GM19240 (cell line): ENCODE measurements at regions not wholly inside any gene's neighbourhood (a gene's known extent, or its start where the extent isn't known, plus 50 kb on each side); places are given as distances from the start of the nearest gene placed in this dataset.
"Not testable (repeated sequence)": the region's sequence is repeated elsewhere in the genome, so short reads cannot be mapped to it uniquely, and the experiment has no call there.

ENCODE experiments used
- DNase-seq: peaks from one replicate; pipeline ENCODE4 v3.0.0; 2011; ENCODE audit warnings: low spot score; ENCODE audit not compliant: insufficient read length

DNA sequence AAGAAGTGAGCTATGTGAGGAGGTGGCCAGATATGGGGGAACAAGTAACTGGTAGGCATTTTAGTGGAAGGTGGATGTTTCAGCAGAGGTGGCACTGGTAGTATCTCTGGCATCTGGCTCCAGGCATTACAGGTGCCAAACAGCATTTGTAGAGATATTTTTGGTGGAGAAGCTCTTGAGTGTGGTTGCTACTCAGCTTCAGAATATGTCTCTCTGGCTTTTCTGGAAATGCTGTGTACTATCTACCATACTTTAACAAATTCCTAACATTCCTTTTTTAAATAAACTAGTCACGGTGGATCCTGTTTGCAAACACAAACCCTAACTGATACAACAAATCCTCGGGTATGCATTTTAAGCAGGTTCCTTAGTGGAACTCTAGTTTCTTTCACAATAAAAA lies 128.0 kb downstream of the BARX2 start:
- no peak for DNase-seq

DNA sequence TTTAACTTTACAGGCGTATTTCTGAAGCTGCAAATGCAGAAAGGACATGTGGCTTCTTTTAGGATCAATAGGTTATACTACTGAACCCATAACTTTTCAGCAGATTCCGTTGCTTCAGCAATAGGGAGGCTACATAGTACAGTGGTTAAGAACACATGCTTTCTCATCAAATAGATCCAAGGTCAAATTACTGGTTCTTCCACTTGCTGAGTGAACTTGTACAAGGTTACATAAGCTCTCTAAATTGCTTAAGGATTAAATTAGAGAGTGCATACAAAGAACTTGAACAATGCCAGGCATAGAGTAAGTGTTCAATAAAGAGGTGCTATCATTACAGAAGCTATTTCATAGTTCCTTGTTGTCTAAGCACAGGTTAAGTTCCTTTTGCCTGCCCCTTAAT lies 129.6 kb downstream of the BARX2 start:
- DNase-seq: no peak

DNA sequence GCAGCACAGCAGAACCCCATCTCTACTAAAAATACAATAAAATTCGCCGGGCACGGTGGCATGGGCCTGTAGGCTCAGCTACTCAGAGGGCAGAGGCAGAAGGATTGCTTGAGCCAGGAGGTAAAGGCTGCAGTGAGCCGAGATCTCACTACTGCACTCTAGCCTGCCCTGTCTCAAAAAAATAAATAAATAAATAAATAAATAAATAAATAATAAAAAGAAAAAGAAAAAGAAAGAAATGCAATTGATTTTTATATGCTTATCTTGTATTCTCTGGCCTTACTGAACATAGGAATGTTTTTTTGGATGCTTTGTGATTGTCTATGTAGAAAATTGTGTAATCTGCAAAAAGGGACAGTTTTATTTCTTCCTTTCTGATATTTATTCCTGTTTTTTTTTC lies 132.5 kb downstream of the BARX2 start:
- DNase-seq: no peak

DNA sequence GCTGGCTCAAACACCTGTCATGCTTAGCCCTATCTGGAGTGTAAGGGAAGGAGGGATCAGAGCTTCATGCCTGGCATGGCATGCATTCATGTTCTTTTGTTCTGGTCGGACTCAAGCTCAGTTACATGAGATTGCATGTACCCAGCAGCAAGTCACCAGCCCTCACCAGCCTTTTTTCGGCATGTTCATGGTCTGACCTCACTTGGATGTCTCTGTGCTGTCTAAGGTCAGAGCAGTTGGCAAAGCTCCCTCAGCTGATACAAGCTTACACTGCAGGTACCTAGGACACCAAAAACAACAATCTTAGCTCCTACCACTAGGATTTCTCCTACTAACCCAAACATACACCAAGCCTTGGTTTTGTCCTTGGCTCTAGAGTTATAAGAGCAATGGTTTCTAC lies 152.6 kb downstream of the BARX2 start:
- no peak for DNase-seq

DNA sequence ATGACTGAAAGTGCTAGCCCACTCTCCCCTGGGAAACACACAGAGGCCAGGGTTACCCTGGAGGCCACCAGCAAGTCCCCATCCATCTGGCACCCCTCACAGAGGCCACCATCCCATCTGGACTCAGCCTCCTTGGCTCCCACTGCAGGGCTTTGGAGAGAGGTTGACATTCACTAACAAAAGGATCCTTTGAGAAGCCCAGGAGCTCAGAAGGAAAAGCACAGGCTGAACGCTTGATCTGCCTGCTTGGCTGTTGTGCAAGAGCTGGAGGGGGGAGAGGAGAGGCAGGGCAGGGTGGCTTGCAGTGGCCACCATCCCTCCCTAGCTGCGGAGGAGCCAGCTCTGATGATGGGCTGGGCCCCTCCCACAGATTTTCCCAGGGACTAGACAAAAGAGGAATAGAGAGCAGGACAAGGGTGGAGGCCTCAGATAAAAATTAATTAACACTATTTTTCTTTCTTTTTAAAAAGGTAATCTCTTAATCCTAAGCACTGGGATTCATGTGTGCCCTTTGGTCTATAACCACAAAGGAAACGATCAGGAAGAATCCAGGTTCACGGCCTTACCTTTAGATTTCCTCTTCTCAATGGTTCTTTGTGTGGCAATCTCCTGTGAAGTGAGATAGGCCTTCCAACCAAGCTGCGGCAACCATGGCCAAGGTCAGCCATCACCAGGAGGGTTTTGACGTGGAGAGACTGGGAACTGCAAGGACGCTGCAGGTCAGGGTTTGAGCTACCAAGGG lies 154.7 kb downstream of the BARX2 start:
- DNase-seq: no peak

DNA sequence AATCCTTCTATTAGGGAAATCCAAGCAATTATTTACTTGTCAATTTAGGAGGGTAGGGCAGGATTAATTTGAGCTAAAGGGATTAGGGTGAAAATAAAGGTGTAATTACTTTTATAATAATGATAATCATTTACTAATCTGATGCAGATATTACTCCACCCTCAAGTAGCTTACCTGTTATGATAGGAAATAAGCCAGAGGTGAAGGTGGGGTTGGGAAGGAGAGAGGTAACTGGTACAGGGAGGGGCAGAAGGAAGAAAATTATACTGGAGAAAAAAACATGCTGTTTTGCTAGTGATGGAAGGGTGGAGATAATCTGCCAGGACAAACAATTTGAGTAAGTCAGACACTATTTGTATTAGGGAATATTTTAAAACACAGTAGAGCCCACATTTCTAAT lies 157.7 kb downstream of the BARX2 start:
- DNase-seq: no peak

DNA sequence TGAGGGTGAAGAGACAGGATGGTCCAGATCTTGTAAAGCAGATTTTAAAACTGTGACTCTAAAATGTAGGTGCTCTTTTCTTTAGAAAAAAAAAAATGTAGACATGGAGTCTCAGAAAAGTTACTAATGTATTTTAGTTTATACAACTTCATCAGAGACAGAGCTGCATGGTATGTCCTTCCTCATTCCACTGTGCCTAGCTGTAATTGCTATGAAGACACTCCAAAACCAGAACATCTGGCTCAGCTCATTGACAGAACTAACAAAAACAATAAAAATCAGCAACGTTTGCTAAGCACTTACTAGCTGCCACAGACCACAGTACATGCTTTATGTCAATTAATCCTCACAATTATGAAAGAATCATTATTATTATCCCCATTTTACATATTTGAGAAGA lies 160.7 kb downstream of the BARX2 start:
- no peak for DNase-seq

DNA sequence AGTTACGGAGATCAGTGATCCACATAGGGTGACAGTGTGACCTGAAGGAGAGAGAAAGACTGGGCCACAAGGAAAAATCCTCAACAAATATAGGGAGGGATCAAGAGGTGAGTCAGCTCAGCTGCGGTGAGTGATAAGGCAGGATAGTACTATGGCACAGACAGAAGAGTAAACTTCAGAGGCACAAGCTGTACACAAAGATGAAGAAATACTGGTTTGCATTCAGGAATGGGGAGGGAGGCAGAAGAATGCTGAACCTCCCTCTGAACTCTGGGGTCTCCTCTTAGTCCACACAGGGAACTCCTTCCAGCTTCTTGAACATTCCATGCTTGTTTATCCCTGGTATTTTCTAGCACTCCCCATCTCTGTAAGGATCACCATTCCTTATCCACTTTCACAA lies 162.7 kb downstream of the BARX2 start:
- no peak for DNase-seq

DNA sequence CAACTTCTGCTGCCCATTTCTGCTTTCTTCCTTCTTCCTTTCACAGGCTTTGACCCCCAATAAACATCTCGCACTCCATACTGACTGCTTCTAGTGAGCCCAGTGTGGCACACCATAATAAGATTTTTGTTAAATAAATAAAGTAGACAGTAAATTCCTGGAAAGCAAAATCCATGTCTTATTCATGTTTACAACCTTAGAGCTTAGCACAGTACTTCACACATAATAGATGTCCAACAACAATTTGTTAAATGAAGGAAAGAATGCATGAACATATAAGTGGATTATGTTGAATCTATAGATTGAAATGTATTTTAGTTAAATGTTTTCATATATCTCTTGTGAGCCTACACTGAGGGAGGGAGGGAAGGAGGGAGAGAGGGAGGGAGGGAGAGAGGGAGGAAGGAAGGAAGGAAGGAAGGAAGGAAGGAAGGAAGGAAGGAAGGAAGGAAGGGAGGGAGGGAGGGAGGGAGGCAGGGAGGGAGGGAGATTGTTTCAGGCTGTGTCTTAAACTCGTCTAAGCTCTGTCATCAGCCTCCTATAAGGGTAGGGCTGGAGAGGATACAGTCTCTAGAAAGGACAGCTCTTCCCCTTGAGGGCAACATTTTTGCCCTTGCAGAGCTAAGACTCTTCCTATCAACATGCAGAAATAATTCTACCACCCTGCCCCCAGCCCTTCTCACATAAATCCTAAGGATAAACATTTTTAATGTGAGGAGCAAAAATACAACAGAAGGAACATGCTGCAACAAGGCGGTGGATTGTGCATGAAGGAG lies 168.1 kb downstream of the BARX2 start:
- DNase-seq: no peak

DNA sequence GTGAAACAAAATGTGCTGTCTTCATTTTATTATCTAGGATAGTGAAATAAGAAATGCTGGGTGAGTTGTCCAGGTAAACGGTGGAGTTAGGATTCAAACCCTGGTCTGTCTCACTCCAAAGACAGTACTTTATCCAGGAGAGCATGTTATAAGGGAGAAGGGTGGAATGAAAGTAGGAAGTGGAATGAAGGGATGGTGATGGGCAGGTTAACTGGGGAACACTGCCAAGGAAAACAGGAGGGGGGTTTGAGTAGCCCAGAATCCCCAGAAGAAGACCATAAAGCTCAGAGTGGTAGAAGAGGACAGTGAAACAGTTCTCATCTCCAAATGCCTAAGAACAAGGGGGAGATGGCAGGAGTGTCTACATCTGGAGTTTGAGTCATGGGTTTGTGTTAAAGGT lies 169.0 kb downstream of the BARX2 start:
- no peak for DNase-seq

DNA sequence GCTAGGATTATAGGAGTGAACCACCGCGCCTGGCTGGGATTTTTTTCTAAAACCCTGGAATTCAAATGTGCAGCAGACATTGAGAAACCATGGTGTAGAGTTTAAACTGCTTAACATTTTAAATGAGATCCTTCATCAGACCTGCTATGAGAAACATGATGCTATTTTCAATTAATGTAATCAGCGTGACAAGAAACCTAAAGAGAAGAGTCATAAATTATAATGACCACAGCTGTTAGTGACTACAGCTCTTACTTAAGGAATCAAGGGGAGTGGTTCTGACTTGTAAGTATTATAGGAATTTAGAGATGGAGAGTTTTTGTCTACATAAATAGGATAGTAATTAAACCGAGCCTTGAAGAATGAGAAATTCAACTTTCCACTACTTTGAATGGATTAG lies 170.6 kb downstream of the BARX2 start:
- no peak for DNase-seq

DNA sequence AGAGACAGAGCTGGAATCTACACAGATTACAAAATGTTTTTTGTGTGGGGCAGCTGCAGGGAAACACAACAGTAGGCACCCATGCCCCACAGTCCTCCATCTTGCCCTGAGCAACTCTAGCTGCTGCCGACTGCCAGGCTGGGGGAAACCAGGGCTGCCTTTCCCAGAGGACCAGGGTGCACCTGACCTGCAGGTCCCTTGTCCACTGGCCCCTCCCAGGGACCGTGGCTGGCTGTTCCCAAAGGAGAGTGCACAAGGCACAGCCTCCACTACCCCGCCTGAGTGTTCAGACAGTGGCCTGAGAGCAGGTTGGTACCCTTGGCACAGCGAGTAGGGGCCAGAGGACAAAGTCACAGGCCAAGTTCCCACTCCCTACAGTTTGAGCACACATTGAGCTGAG lies 181.8 kb downstream of the BARX2 start:
- no peak for DNase-seq

DNA sequence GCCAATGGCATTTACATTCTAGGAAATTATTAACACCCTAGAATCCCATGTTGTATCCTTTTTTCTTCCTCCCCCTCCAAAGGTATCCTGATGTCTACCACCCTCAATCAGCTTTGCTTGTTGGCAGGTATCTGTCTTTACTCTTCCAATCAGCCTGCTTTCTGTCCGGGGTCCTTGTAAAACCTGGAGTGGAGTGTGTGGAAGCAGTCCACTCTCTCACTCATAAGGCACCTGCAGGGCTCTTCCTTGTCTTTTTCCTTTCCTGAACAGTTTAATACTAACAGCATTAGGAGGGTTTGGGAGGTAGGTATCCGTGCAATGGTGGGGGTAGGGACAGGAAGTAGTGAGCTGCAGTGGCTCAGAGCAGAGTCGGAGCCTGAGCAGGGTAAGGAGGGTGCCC lies 193.4 kb downstream of the BARX2 start:
- DNase-seq: no peak

DNA sequence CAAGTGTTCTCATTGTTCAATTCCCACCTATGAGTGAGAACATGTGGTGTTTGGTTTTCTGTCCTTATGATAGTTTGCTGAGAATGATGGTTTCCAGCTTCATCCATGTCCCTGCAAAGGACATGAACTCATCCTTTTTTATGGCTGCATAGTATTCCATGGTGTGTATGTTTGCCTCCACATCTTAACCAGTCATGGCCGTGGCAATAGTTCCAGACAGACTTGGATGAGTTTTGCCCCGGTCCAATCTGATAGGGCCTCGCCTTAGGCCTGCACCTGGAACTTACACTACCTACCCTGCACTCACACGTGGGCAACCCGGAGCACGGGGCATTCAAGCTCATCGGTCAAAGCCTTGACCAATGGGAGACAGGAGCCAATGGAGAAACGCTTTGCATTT lies 197.0 kb downstream of the BARX2 start:
- not testable (repeated sequence) for DNase-seq

DNA sequence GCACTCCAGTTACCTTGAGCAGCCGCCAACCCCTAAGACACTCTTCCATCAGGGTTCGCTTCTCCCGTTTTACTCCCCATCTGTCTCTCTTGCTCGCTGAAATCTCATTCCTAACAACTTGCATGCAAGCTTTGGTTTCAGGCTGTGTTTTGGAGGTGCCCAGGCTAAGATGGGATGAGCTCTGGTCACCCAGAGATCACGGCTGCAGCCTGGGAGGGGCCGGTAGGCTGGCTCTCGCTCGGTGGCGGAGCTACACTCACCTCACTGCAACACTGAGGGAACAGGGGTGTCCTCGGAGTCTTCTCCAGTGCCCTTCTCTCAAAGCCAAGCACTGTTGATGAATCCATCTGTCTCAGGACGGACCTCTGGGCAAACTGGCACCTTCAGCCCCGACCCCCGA lies 197.5 kb downstream of the BARX2 start:
- no peak for DNase-seq

DNA sequence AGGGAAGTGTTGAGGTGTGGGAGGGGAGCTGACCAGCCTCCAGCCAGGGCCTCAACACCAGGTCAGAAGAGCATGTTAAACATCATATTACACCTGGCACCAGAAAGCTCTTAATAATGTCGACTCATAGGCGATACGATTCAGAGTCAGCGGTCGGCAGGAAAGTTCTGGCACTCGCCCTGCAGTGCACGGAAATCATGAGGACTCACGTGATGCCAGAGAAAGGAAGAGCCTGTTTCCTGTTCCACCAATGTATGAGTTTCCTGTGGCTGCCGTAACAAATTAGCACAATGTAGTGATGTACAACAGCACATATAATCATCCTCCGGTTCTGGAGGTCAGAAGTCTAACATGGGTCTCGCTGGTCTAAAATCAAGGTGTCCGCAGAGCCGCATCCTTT lies 198.8 kb downstream of the BARX2 start:
- DNase-seq: no peak

DNA sequence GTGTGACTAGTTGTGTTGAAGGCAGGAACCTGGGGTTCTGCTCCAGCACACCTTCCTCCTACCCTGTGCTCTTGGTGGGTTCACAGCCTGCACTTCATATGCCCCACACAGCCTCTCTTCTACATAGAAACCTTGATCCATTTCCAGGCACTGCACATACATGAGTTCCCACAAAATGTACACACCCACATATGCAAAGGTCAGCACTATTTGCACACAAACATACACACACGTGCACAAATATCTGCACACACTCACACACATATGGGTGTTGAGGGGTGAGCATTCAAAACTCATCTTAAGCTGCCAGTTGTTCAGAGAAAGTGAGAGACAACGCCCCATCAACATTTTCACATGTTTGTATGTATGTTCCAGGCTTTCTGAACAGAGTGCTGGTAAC lies 201.0 kb downstream of the BARX2 start:
- no peak for DNase-seq

DNA sequence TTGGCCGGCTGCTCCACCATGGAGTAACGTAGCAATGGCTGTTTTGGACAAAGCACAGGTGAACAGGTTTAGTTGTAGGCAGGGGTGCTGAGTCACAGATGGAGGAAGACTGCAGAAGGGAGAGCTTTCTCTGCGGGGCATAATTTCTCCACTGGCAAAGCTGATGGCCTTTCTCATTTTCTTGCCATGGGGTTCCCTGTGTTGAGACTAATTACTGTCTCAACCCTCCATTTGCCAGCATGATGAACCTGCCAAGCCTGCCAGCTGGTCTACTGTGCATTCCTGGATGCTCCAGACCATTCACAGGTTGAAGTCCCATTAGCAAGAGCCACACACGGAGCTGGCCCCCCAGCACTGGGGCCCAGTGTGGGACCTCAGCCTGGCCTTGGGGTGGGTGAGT lies 202.4 kb downstream of the BARX2 start:
- no peak for DNase-seq

DNA sequence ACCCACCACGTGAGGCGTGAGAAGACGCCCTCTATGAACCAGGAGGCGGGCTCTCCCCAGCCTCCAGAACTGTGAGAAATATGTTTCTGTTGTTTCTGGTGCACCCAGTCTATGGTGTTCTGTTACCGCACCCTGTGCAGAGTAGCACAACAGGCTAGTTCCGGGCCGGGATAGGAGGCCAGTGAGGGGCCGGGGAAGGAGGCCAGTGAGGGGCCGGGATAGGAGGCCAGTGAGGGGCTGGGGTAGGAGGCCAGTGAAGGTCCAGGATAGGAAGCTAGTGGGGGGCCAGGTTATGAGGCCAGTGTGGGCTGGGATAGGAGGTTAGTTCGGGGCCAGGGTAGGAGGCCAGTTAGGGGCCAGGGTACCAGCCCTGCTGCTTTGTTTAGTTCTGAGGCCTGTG lies 204.6 kb downstream of the BARX2 start:
- DNase-seq: no peak

DNA sequence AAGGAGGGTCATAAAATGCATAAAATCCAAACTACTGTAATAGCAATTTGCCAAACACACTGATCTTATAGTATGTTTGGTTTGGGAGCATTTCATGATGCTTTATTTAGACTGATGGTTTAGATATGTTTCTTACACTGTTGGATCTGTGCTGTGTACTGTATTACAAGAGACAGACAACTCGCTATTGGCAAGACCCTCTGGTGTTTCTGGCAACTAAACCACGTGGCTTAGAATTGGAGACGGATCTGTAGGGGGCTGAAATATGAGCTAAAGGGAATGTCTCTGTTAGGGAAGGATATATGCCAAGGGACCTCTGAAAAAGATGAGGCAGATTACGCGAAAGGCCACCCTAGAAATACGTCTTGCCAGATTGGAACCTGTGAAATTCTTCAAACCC lies 208.7 kb downstream of the BARX2 start:
- DNase-seq: no peak

DNA sequence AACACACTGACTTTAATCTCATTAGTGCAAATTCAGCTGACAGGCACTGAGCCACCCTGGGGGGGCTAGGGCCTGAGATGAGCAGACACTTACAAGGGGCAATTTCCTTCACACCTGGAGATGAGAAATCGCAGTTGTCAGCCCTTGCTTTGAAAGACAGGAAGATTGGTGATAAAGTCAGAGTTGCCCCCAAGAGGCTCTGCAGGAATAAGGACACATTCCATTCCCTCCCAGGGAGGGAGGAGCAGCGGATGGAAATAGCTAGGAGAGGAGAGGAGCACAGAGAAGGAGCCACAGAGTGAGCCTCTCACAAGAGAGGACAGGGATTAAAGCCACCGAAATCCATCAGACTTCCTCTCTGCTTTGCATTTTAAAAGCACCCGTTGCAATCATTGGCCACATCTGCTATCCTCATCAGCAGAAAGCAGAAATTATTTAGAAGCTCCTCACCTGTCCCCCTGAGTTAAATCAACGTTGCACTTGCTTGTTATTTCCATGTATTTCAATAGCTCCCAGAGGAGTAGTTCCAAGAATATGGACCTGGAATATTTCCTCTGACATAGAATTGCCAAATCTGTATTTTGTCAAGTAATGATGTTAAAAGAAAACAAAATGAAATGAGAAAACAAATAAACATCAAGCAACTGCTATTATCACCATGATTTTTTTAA lies 213.7 kb downstream of the BARX2 start:
- no peak for DNase-seq

DNA sequence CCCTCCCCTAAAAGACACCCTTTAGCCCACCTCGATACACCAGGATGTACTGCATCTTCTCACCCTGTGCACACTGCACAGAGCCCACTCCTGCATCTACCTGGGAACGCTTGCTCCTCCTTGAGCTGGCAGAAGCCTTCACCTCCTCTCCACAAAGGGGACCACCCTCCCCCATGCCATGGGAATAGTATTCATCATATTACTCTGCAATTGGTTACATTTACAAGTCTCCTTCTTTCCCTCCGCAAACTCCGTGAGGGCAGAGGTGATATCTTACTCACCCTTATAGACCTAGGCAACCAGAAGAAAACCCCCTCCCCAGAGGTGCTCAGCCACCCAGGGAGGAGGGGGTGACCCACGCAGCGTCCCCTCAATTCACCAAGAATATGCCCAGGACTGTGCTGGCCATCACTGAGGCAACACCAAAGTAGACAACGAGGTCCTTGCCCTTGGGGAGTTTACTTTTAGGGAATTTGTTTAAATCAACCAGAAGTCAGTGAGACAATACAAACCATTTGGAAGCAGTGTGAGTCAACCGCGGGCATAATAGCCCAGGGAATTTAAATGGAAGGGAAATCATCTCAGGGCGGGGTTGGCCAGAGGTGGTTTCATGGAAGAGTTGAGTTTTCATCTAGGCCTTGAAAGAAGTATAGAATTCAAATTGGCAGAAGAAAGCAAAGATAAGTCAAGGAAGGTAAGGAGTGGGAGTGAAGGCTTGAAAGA lies 214.5 kb downstream of the BARX2 start:
- no peak for DNase-seq
